GM21423 (cell line): ENCODE measurements at regions not wholly inside any gene's neighbourhood (a gene's known extent, or its start where the extent isn't known, plus 50 kb on each side); places are given as distances from the start of the nearest gene placed in this dataset.
"Not testable (repeated sequence)": the region's sequence is repeated elsewhere in the genome, so short reads cannot be mapped to it uniquely, and the experiment has no call there.

ENCODE experiments used
- ATAC-seq: cut with Tn5 transposase; IDR thresholded peaks from one replicate; pipeline ENCODE4 v1.9.1; 2021; ENCODE audit warnings: mild to moderate bottlenecking, moderate library complexity; ENCODE audit not compliant: unreplicated experiment

DNA sequence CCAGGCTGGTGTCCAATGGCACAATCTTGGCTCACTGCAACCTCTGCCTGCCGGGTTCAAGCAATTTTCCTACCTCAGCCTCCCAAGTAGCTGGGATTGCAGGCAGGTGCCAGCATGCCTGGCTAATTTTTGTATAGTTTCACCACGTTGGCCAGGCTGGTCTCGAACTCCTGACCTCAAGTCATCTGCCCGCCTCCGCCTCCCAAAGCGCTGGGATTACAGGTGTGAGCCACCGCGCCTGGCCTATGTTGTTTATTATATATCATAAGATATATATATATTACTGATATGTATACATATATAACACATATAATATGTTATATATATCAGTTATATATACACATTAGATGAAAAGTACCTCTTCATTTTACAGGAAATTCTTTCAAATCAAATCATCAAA is 914.7 kb downstream of the FOXD4L5 start:
- ATAC-seq, result not testable (repeated sequence)

GRCh38 chr9:64369644-64370043 is 915.4 kb downstream of the FOXD4L5 start:
- not testable (repeated sequence) for ATAC-seq

GRCh38 chr9:64369114-64369513 is 915.9 kb downstream of the FOXD4L5 start:
- ATAC-seq, result peak; percentile 100

DNA sequence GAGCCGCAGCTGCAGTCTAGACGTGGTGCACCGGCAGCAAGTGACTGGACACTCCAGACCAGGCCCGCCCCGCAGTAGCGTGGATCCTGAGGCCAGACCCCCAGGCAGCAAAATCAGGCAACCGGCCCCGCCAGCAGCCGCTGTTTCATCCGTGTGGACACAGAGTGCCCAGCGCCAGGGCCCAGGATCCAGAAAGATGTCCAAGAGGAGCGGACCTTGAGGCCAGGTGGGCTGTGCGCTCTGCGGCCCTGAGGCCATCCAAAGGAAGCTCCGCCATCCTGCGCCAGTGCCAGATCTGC is 916.4 kb downstream of the FOXD4L5 start:
- not testable (repeated sequence) for ATAC-seq

GRCh38 chr9:64367826-64368643 is 917.0 kb downstream of the FOXD4L5 start:
- not testable (repeated sequence) for ATAC-seq
